ENCODE measurements at regions not wholly inside any gene's neighbourhood (a gene's known extent, or its start where the extent isn't known, plus 50 kb on each side); places are given as distances from the start of the nearest gene placed in this dataset.

DNA sequence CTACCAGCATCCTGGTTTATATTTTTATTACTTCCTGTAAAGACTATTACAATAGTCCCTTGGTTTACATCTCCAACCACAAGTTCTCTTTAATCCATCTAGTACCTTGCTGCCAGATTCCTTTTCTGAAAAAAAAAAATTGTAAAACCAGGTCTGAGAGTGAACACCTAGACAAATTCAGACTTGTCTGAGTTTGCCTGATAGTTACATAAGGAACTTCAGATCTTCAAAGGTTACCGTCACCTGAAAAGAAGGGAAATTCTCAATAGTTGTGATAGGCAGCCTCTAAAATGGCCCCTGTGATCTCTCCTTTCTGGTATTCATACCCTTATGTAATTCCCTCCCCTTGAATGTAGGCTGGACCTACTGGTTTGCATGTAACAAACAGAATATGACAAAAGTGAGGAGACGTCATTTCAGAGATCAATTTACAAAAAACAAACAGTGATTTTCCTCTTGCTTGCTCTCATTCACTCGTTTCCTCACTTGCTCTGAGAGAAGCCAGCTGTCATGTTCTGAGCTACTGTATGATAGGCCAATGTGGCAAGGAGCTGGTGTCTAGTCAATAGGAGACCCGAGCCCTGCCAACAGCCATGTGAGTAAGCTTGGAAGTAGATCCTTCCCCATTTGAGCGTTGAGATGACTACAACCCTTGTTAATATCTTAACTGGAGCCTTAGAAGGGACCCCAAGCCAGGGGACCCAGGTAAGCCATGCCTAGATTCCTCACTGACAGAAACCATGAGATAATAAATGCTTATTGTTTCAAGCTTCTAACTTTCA lies 110.9 kb upstream of the LSM8 start:
- RAD21 ChIA-PET (ENCODE audit: unreplicated experiment) = no interaction called here
- H3K4me2 ChIP-seq (ENCODE audit: control insufficient read depth, insufficient read depth) = no peak overlapping the region
- CTCF ChIA-PET = no interaction called here
- WGBS (ENCODE audit: insufficient coverage, insufficient replicate concordance, low lambda C conversion rate, missing lambda C conversion rate) = 12% methylated on average over 5 of the region's 5 CpGs
- DNase-seq (ENCODE audit: low read depth, low spot score) (no peak), ATAC-seq (no peak), FAIRE-seq (no peak)
- intact Hi-C loops (cut with micrococcal nuclease; ENCODE audit: unreplicated experiment) (no loop called here), in situ Hi-C loops (cut with MboI) (no loop called here)
- H3K27me3 ChIP-seq (replicated peaks in 1 of 2; ENCODE audit: control insufficient read depth in 2 of 2, insufficient read depth in 2 of 2, low read length in 1 of 2) = no peaks in the 10 kb centered on the region
- no peak for TF ChIP-seq NBN (IDR thresholded peaks at IDR 0.05)
- H3K4me3 ChIP-seq = no peak overlapping the region
- no peaks in the 10 kb centered on the region for H4K20me1 ChIP-seq (ENCODE audit: control insufficient read depth, insufficient read depth)
- SMC1A ChIA-PET (ENCODE audit: uncharacterized antibody, unreplicated experiment) = interaction anchor here (0.6 kb wide), 1 partner anchor 637 kb away, joined by 3 read pairs; no protein-coding TSS in a partner anchor
- no peaks in the 10 kb centered on the region for H3K4me1 ChIP-seq (ENCODE audit: control insufficient read depth, insufficient read depth, low read length)
- H2AFZ ChIP-seq (ENCODE audit: control insufficient read depth, low read depth, low read length) = no peak overlapping the region
- H3K9ac ChIP-seq (ENCODE audit: control insufficient read depth, insufficient read depth, low read length) = no peak overlapping the region
- no TSS peak for BruUV-seq (replicated peaks)
- no peak overlapping the region for H3K27ac ChIP-seq (ENCODE audit: control insufficient read depth, insufficient read depth)
- POLR2A ChIA-PET = no interaction called here
- no peaks in the 10 kb centered on the region for H3K9me3 ChIP-seq (replicated peaks; ENCODE audit: control insufficient read depth, insufficient read depth, low read length)
- H3K79me2 ChIP-seq (ENCODE audit: control insufficient read depth, insufficient read depth, low read length) = no peaks in the 10 kb centered on the region
- no peaks in the 10 kb centered on the region for H3K36me3 ChIP-seq (ENCODE audit: control insufficient read depth in 2 of 2, insufficient read depth in 2 of 2, low read length in 1 of 2)

DNA sequence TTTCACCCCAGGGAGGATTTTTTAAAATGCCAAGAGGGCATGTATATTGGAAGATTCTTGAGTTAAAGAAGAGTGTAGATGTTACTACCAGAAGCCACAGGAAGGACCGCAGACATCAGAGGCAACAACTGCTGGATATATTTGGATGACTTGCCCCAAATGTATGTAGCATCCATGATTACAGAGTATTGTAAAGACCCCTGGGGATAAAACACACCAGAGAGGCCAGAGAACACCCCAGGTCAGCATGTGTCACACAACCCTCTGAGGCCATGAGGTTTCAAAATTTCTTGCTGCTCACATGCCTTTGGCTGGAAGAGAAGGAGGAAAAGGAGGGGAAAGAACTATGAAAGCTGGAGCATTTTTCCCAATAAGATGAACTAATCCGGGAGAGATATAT lies 108.0 kb upstream of the LSM8 start:
- SMC1A ChIA-PET (ENCODE audit: uncharacterized antibody, unreplicated experiment) = interaction anchor here (0.7 kb wide), 1 partner anchor 665 kb away, joined by 3 read pairs; no protein-coding TSS in a partner anchor
- BruUV-seq (replicated peaks) = no TSS peak
- Histone ChIP-seq H2AFZ (ENCODE audit: control insufficient read depth, low read depth, low read length) (no peak overlapping the region), H3K4me1 (ENCODE audit: control insufficient read depth, insufficient read depth, low read length) (no peaks in the 10 kb centered on the region), H3K27ac (ENCODE audit: control insufficient read depth, insufficient read depth) (no peak overlapping the region), H3K27me3 (replicated peaks in 1 of 2; ENCODE audit: control insufficient read depth in 2 of 2, insufficient read depth in 2 of 2, low read length in 1 of 2) (no peaks in the 10 kb centered on the region), H3K9me3 (replicated peaks; ENCODE audit: control insufficient read depth, insufficient read depth, low read length) (no peaks in the 10 kb centered on the region), H4K20me1 (ENCODE audit: control insufficient read depth, insufficient read depth) (no peaks in the 10 kb centered on the region), H3K36me3 (ENCODE audit: control insufficient read depth in 2 of 2, insufficient read depth in 2 of 2, low read length in 1 of 2) (no peaks in the 10 kb centered on the region), H3K4me2 (ENCODE audit: control insufficient read depth, insufficient read depth) (no peak overlapping the region), H3K9ac (ENCODE audit: control insufficient read depth, insufficient read depth, low read length) (no peak overlapping the region), H3K4me3 (no peak overlapping the region), H3K79me2 (ENCODE audit: control insufficient read depth, insufficient read depth, low read length) (no peaks in the 10 kb centered on the region)
- intact Hi-C loops (cut with micrococcal nuclease; ENCODE audit: unreplicated experiment) = no loop called here
- POLR2A ChIA-PET = no interaction called here
- CTCF ChIA-PET = no interaction called here
- ATAC-seq (no peak), FAIRE-seq (no peak), DNase-seq (ENCODE audit: low read depth, low spot score) (no peak)
- in situ Hi-C loops (cut with MboI) = no loop called here
- RAD21 ChIA-PET (ENCODE audit: unreplicated experiment) = no interaction called here
- WGBS (ENCODE audit: insufficient coverage, insufficient replicate concordance, low lambda C conversion rate, missing lambda C conversion rate) = 38% methylated on average over 2 of the region's 2 CpGs
- TF ChIP-seq KAT2A (conservative IDR thresholded peaks at IDR 0.05; ENCODE audit: control insufficient read depth, low read depth, low read length) (no peak), CBX3 (IDR thresholded peaks at IDR 0.05; ENCODE audit: borderline replicate concordance, low read depth) (no peak), SREBF2 (IDR thresholded peaks at IDR 0.05; ENCODE audit: low read length) (no peak), SRF (IDR thresholded peaks at IDR 0.05; ENCODE audit: low read depth in 2 of 2, low read length in 2 of 2) (no peak), TARDBP (IDR thresholded peaks at IDR 0.05; ENCODE audit: borderline replicate concordance) (no peak), FOXM1 (IDR thresholded peaks at IDR 0.05; ENCODE audit: low read depth, low read length) (no peak), MTA2 (IDR thresholded peaks at IDR 0.05; ENCODE audit: low read depth) (no peak), ZNF24 (IDR thresholded peaks at IDR 0.05) (no peak), BHLHE40 (IDR thresholded peaks at IDR 0.05; ENCODE audit: borderline replicate concordance in 1 of 2, low read depth in 2 of 2, low read length in 1 of 2) (no peak), CREB1 (IDR thresholded peaks at IDR 0.05; ENCODE audit: low read depth) (no peak), WRNIP1 (IDR thresholded peaks at IDR 0.05; ENCODE audit: borderline replicate concordance, low read depth, low read length) (no peak), BRCA1 (IDR thresholded peaks at IDR 0.05; ENCODE audit: low read depth, low read length) (no peak), ESRRA (IDR thresholded peaks at IDR 0.05; ENCODE audit: low read length) (no peak), MXI1 (IDR thresholded peaks at IDR 0.05; ENCODE audit: low read depth, low read length) (no peak)
- TF ChIP-seq, protein P1, sequence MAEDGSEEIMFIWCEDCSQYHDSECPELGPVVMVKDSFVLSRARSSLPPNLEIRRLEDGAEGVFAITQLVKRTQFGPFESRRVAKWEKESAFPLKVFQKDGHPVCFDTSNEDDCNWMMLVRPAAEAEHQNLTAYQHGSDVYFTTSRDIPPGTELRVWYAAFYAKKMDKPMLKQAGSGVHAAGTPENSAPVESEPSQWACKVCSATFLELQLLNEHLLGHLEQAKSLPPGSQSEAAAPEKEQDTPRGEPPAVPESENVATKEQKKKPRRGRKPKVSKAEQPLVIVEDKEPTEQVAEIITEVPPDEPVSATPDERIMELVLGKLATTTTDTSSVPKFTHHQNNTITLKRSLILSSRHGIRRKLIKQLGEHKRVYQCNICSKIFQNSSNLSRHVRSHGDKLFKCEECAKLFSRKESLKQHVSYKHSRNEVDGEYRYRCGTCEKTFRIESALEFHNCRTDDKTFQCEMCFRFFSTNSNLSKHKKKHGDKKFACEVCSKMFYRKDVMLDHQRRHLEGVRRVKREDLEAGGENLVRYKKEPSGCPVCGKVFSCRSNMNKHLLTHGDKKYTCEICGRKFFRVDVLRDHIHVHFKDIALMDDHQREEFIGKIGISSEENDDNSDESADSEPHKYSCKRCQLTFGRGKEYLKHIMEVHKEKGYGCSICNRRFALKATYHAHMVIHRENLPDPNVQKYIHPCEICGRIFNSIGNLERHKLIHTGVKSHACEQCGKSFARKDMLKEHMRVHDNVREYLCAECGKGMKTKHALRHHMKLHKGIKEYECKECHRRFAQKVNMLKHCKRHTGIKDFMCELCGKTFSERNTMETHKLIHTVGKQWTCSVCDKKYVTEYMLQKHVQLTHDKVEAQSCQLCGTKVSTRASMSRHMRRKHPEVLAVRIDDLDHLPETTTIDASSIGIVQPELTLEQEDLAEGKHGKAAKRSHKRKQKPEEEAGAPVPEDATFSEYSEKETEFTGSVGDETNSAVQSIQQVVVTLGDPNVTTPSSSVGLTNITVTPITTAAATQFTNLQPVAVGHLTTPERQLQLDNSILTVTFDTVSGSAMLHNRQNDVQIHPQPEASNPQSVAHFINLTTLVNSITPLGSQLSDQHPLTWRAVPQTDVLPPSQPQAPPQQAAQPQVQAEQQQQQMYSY (CRISPR knock-in tag; IDR thresholded peaks at IDR 0.05) = no peak
